HepG2 (cell line): ENCODE measurements at regions not wholly inside any gene's neighbourhood (a gene's known extent, or its start where the extent isn't known, plus 50 kb on each side); places are given as distances from the start of the nearest gene placed in this dataset.

Experiments
- CCAR2 ChIP-seq: fragments of 200-400 bp; formaldehyde crosslinking; optimal IDR thresholded peaks from 2 replicates; pipeline ENCODE3; 2018; ENCODE audit warnings: low read depth, mild to moderate bottlenecking, low read length, moderate library complexity
- FOXJ3 ChIP-seq: sonication (generic); formaldehyde crosslinking; IDR thresholded peaks from 2 replicates; pipeline ENCODE4 v1.4.0; 2020; ENCODE audit warnings: missing genetic modification reagents, mild to moderate bottlenecking, borderline replicate concordance
- POLR2A ChIP-seq, 2 experiments: IDR thresholded peaks; 2 replicates each; pipeline ENCODE4 v1.6.1; 2011; ENCODE audit warnings: low read depth in 2 of 2, low read length in 2 of 2, mild to moderate bottlenecking in 1 of 2, moderate library complexity in 1 of 2; ENCODE audit not compliant: insufficient read depth in 1 of 2
- TAF1 ChIP-seq: sonication (generic); formaldehyde crosslinking; IDR thresholded peaks from 2 replicates; pipeline ENCODE4 v1.4.0; 2020; ENCODE audit warnings: missing genetic modification reagents
- ZNF776 ChIP-seq: sonication (generic); formaldehyde crosslinking; IDR thresholded peaks from 2 replicates; pipeline ENCODE4 v1.4.0; 2020; ENCODE audit warnings: mild to moderate bottlenecking, missing genetic modification reagents

DNA sequence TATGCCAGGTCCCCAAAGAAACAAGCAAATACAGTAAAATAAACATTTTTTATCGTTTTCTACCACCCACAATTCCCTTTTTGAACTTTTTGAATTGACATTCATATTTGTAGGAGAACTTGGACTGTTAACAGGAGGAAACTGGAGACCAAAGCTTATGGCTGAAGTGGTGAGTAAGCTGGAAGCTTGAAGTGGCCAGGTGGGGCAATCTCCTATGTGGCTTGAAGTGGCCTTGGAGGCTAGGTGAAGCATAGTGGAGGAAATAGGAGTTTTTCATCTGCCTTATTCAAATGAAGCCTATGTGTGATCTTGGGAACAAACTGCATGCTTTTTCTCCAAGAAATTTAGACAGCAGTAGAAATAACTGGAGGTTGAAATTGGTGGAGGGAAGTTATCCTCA is 962.9 kb upstream of the FANCL start:
- TF ChIP-seq CCAR2 = no peak
- TF ChIP-seq POLR2A (IDR thresholded peaks at IDR 0.05; ENCODE audit: insufficient read depth in 1 of 2, low read depth in 2 of 2, low read length in 2 of 2) = no peak
- no peak for TF ChIP-seq TAF1 (CRISPR knock-in tag)
- no peak for TF ChIP-seq FOXJ3 (CRISPR knock-in tag)
- TF ChIP-seq ZNF776 (CRISPR knock-in tag) = no peak
